K562 (cell line): ENCODE measurements at regions not wholly inside any gene's neighbourhood (a gene's known extent, or its start where the extent isn't known, plus 50 kb on each side); places are given as distances from the start of the nearest gene placed in this dataset.
A peak's percentile ranks its signal among the peaks of the same experiment; 100 is the strongest.

Source experiments
- CHCHD3 ChIP-seq: fragments of 250-450 bp; sonication (Bioruptor Pico); IDR thresholded peaks from 2 replicates; pipeline ENCODE4 v2.1.2; 2022; ENCODE audit warnings: mild to moderate bottlenecking
- DLX4 ChIP-seq: fragments of 250-450 bp; sonication (Bioruptor Pico); IDR thresholded peaks from 2 replicates; pipeline ENCODE4 v1.6.1; 2021; ENCODE audit warnings: mild to moderate bottlenecking
- ELF1 ChIP-seq: fragments of 200-800 bp; sonication (Bioruptor generic); IDR thresholded peaks from 2 replicates; pipeline ENCODE4 v1.6.1; 2016; ENCODE audit warnings: missing genetic modification characterization, missing compliant biosample characterization
- ESRRA ChIP-seq: fragments of 450-650 bp; IDR thresholded peaks from 2 replicates; pipeline ENCODE4 v1.6.1; 2014; ENCODE audit warnings: low read depth, mild to moderate bottlenecking, moderate library complexity, borderline replicate concordance
- GTF3C2 ChIP-seq: IDR thresholded peaks from 3 replicates; pipeline ENCODE4 v1.6.1; 2011; ENCODE audit warnings: borderline replicate concordance, mild to moderate bottlenecking, moderate library complexity; ENCODE audit not compliant: insufficient read length; ENCODE audit errors: extremely low read depth
- HES1 ChIP-seq: fragments of 450-650 bp; IDR thresholded peaks from 2 replicates; pipeline ENCODE4 v1.6.1; 2016; ENCODE audit warnings: low read depth, mild to moderate bottlenecking, moderate library complexity
- HINFP ChIP-seq: fragments of 450-650 bp; conservative IDR thresholded peaks from 2 replicates; pipeline ENCODE4 v1.6.1; 2016; ENCODE audit warnings: missing genetic modification characterization, low read depth, mild to moderate bottlenecking, control low read depth, missing compliant biosample characterization
- HMGN3 ChIP-seq: IDR thresholded peaks from 2 replicates; pipeline ENCODE4 v1.6.1; 2011; ENCODE audit warnings: borderline replicate concordance, low read depth, mild to moderate bottlenecking, mixed read lengths, low read length; ENCODE audit not compliant: insufficient read length; ENCODE audit errors: extremely low read depth
- HSF4 ChIP-seq: fragments of 250-450 bp; sonication (Bioruptor Pico); IDR thresholded peaks from 2 replicates; pipeline ENCODE4 v2.1.2; 2022; ENCODE audit warnings: mild to moderate bottlenecking, moderate library complexity, borderline replicate concordance
- ILK ChIP-seq: fragments of 450-650 bp; IDR thresholded peaks from 2 replicates; pipeline ENCODE4 v1.6.1; 2016; ENCODE audit warnings: missing genetic modification characterization, low read depth, mild to moderate bottlenecking, missing compliant biosample characterization, moderate library complexity, borderline replicate concordance
- MYNN ChIP-seq, 2 experiments: sonication (generic); formaldehyde crosslinking in 1 of 2; IDR thresholded peaks; 2 replicates each; pipeline versions ENCODE4 v1.5.0 to v1.6.1; 2016 to 2020; ENCODE audit warnings: antibody characterized with exemption in 1 of 2, missing genetic modification reagents in 1 of 2
- SNRNP70 ChIP-seq: fragments of 200-400 bp; formaldehyde crosslinking; optimal IDR thresholded peaks from 2 replicates; pipeline ENCODE3; 2017; ENCODE audit warnings: low read depth, low read length
- SREBF1 ChIP-seq: fragments of 150-350 bp; IDR thresholded peaks from 2 replicates; pipeline ENCODE4 v1.6.1; 2014; ENCODE audit warnings: antibody characterized with exemption, low read depth, low read length, borderline replicate concordance
- SRSF1 ChIP-seq: fragments of 200-400 bp; formaldehyde crosslinking; IDR thresholded peaks from 2 replicates; pipeline ENCODE4 v1.6.1; 2017; ENCODE audit warnings: mild to moderate bottlenecking, low read depth, low read length, moderate library complexity
- TAF15 ChIP-seq: fragments of 200-400 bp; formaldehyde crosslinking; IDR thresholded peaks from 2 replicates; pipeline ENCODE4 v1.6.1; 2017; ENCODE audit warnings: mild to moderate bottlenecking, low read depth, low read length, moderate library complexity
- YY1 ChIP-seq, 3 experiments: IDR thresholded peaks; 2 replicates each; pipeline ENCODE4 v1.6.1; 2011; ENCODE audit warnings: low read length in 2 of 3, mild to moderate bottlenecking in 2 of 3, moderate library complexity in 2 of 3, borderline replicate concordance in 1 of 3, control low read depth in 1 of 3, low read depth in 1 of 3; ENCODE audit not compliant: insufficient read depth in 3 of 3, insufficient replicate concordance in 2 of 3, control insufficient read depth in 1 of 3, insufficient read length in 1 of 3; ENCODE audit errors: extremely low read depth in 1 of 3
- ZNF347 ChIP-seq: fragments of 450-650 bp; formaldehyde crosslinking; IDR thresholded peaks from 2 replicates; pipeline ENCODE4 v1.4.0; 2020; ENCODE audit warnings: low read depth, mild to moderate bottlenecking, moderate library complexity
- ZNF408 ChIP-seq: fragments of 250-450 bp; sonication (Bioruptor Pico); IDR thresholded peaks from 2 replicates; pipeline ENCODE4 v1.4.0; 2020; ENCODE audit warnings: low read depth, mild to moderate bottlenecking, moderate library complexity
- ZNF57 ChIP-seq: fragments of 450-650 bp; formaldehyde crosslinking; IDR thresholded peaks from 2 replicates; pipeline ENCODE4 v1.4.0; 2020; ENCODE audit warnings: mild to moderate bottlenecking, moderate library complexity
- ZNF586 ChIP-seq: fragments of 450-650 bp; formaldehyde crosslinking; conservative IDR thresholded peaks from 2 replicates; pipeline ENCODE4 v1.4.0; 2020; ENCODE audit warnings: mild to moderate bottlenecking, moderate library complexity
- ZNF589 ChIP-seq: fragments of 200-800 bp; sonication (Bioruptor generic); IDR thresholded peaks from 2 replicates; pipeline ENCODE4 v1.6.1; 2016; ENCODE audit warnings: low read depth, missing genetic modification characterization, missing compliant biosample characterization
- ZNF717 ChIP-seq: fragments of 250-450 bp; sonication (Bioruptor Pico); IDR thresholded peaks from 2 replicates; pipeline ENCODE4 v1.5.0; 2021
- ZZZ3 ChIP-seq: fragments of 450-650 bp; IDR thresholded peaks from 2 replicates; pipeline ENCODE4 v1.6.1; 2016; ENCODE audit warnings: antibody characterized with exemption, mild to moderate bottlenecking, moderate library complexity

GRCh38 chr6:26205161-26205624, 118.0 kb downstream of the HFE start (continued):
- TF ChIP-seq ZNF717 (CRISPR knock-in tag) (no peak; the same call in 1 of the 2 replicates), HMGN3 (no peak), YY1 (IDR thresholded peaks at IDR 0.05; ENCODE audit: borderline replicate concordance in 1 of 3, control insufficient read depth in 1 of 3, extremely low read depth in 1 of 3, insufficient read depth in 3 of 3, insufficient read length in 1 of 3, insufficient replicate concordance in 2 of 3, low read depth in 1 of 3, low read length in 2 of 3) (peak; percentile 63 to 93 (median 86)), ZNF57 (CRISPR knock-in tag) (no peak), ZNF586 (CRISPR knock-in tag) (peak; percentile 69; the same call in 1 of the 2 replicates), SNRNP70 (no peak), CHCHD3 (peak; percentile 85), HES1 (no peak), DLX4 (peak; percentile 33; the same call in 1 of the 2 replicates), ILK (tag) (no peak), HSF4 (CRISPR knock-in tag) (no peak), SREBF1 (no peak), HINFP (tag) (no peak), ESRRA (peak; percentile 42; the same call in 1 of the 2 replicates), GTF3C2 (no peak), ZNF408 (CRISPR knock-in tag) (no peak), ZNF589 (peak; percentile 36), ZNF347 (CRISPR knock-in tag) (peak; percentile 71; the same call in 1 of the 2 replicates), SRSF1 (no peak), ELF1 (no peak), ZZZ3 (no peak), TAF15 (no peak), MYNN (IDR thresholded peaks at IDR 0.05) (no peak), MYNN (CRISPR knock-in tag; IDR thresholded peaks at IDR 0.05) (no peak)
